ENCODE measurements at regions not wholly inside any gene's neighbourhood (a gene's known extent, or its start where the extent isn't known, plus 50 kb on each side); places are given as distances from the start of the nearest gene placed in this dataset.

GRCh38 chr18:7413906-7414305, 153.2 kb upstream of the PTPRM start:
- H3K4me1 Mint-ChIP-seq = no peaks in the 10 kb centered on the region
- CTCF ChIA-PET = no interaction called here

GRCh38 chr18:7414459-7414858, 152.7 kb upstream of the PTPRM start:
- ChIA-PET CTCF (no interaction called here), POLR2A (no interaction called here)
- Histone ChIP-seq H3K27me3 (ENCODE audit: insufficient read depth, low read length, poor library complexity, severe bottlenecking) (no peaks in the 10 kb centered on the region), H3K36me3 (ENCODE audit: insufficient read depth, low read length) (no peaks in the 10 kb centered on the region), H3K4me3 (ENCODE audit: low read length) (no peak overlapping the region), H3K9me3 (ENCODE audit: low read length) (no peaks in the 10 kb centered on the region), H3K27ac (ENCODE audit: low read depth, low read length) (no peak overlapping the region), H3K4me1 (ENCODE audit: insufficient read depth, low read length) (no peaks in the 10 kb centered on the region)
- H3K4me3 Mint-ChIP-seq = no peak overlapping the region
- no peaks in the 10 kb centered on the region for H3K36me3 Mint-ChIP-seq
- H3K9me3 Mint-ChIP-seq = peaks cover 2 to 29% (median 7%) of the 10 kb centered on the region in 5 donors
- no peak for DNase-seq
- H3K27ac Mint-ChIP-seq = no peak overlapping the region
- no peaks in the 10 kb centered on the region for H3K4me1 Mint-ChIP-seq
- no peaks in the 10 kb centered on the region for H3K27me3 Mint-ChIP-seq

More at GRCh38 chr18:7413906-7414305, 153.2 kb upstream of the PTPRM start:
- Mint-ChIP-seq H3K4me3 (no peak overlapping the region), H3K27ac (no peak overlapping the region), H3K9me3 (peaks cover 2 to 27% (median 7%) of the 10 kb centered on the region in 5 donors), H3K36me3 (no peaks in the 10 kb centered on the region), H3K27me3 (no peaks in the 10 kb centered on the region)
- POLR2A ChIA-PET = no interaction called here
- Histone ChIP-seq H3K9me3 (ENCODE audit: low read length) (no peaks in the 10 kb centered on the region), H3K27ac (ENCODE audit: low read depth, low read length) (no peak overlapping the region), H3K36me3 (ENCODE audit: insufficient read depth, low read length) (no peaks in the 10 kb centered on the region), H3K4me1 (ENCODE audit: insufficient read depth, low read length) (no peaks in the 10 kb centered on the region), H3K4me3 (ENCODE audit: low read length) (no peak overlapping the region), H3K27me3 (ENCODE audit: insufficient read depth, low read length, poor library complexity, severe bottlenecking) (no peaks in the 10 kb centered on the region)
- DNase-seq = no peak

- no peaks in the 10 kb centered on the region for H3K36me3 ChIP-seq (ENCODE audit: insufficient read depth, low read length)
- H3K27me3 ChIP-seq (ENCODE audit: insufficient read depth, low read length, poor library complexity, severe bottlenecking) = no peaks in the 10 kb centered on the region
- Mint-ChIP-seq H3K27me3 (no peaks in the 10 kb centered on the region), H3K36me3 (no peaks in the 10 kb centered on the region), H3K27ac (no peak overlapping the region), H3K9me3 (peaks cover 2 to 27% (median 7%) of the 10 kb centered on the region in 5 donors), H3K4me1 (no peaks in the 10 kb centered on the region), H3K4me3 (no peak overlapping the region)
- H3K4me3 ChIP-seq (ENCODE audit: low read length) = no peak overlapping the region
- DNase-seq = no peak
- H3K9me3 ChIP-seq (ENCODE audit: low read length) = no peaks in the 10 kb centered on the region
- ChIA-PET POLR2A (no interaction called here), CTCF (no interaction called here)
- H3K4me1 ChIP-seq (ENCODE audit: insufficient read depth, low read length) = no peaks in the 10 kb centered on the region
- no peak overlapping the region for H3K27ac ChIP-seq (ENCODE audit: low read depth, low read length)
These were observed 151.8 kb upstream of the PTPRM start for GRCh38 chr18:7415081-7415894.

- no peak overlapping the region for H3K27ac Mint-ChIP-seq
- H3K27me3 ChIP-seq (ENCODE audit: insufficient read depth, low read length, poor library complexity, severe bottlenecking) = no peaks in the 10 kb centered on the region
- POLR2A ChIA-PET = no interaction called here
These were observed 149.4 kb upstream of the PTPRM start for GRCh38 chr18:7417727-7418126.

GRCh38 chr18:7429831-7430230, 137.3 kb upstream of the PTPRM start:
- CTCF ChIA-PET = no interaction called here
- Histone ChIP-seq H3K9me3 (ENCODE audit: low read length) (no peaks in the 10 kb centered on the region), H3K36me3 (ENCODE audit: insufficient read depth, low read length) (no peaks in the 10 kb centered on the region), H3K4me3 (ENCODE audit: low read length) (no peak overlapping the region), H3K27ac (ENCODE audit: low read depth, low read length) (no peak overlapping the region), H3K27me3 (ENCODE audit: insufficient read depth, low read length, poor library complexity, severe bottlenecking) (no peaks in the 10 kb centered on the region), H3K4me1 (ENCODE audit: insufficient read depth, low read length) (no peaks in the 10 kb centered on the region)
- Mint-ChIP-seq H3K9me3 (peaks cover 0 to 10% (median 8%) of the 10 kb centered on the region in 5 donors), H3K4me3 (no peak overlapping the region), H3K36me3 (no peaks in the 10 kb centered on the region), H3K27me3 (no peaks in the 10 kb centered on the region), H3K4me1 (no peaks in the 10 kb centered on the region), H3K27ac (no peak overlapping the region)
- POLR2A ChIA-PET = no interaction called here
- no peak for DNase-seq

More at GRCh38 chr18:7417727-7418126, 149.4 kb upstream of the PTPRM start:
- no peaks in the 10 kb centered on the region for H3K36me3 ChIP-seq (ENCODE audit: insufficient read depth, low read length)
- no peak for DNase-seq
- Mint-ChIP-seq H3K36me3 (no peaks in the 10 kb centered on the region), H3K9me3 (peaks cover 2 to 21% (median 7%) of the 10 kb centered on the region in 5 donors), H3K4me1 (no peaks in the 10 kb centered on the region), H3K27me3 (no peaks in the 10 kb centered on the region), H3K4me3 (no peak overlapping the region)
- no peak overlapping the region for H3K4me3 ChIP-seq (ENCODE audit: low read length)
- H3K4me1 ChIP-seq (ENCODE audit: insufficient read depth, low read length) = no peaks in the 10 kb centered on the region
- H3K27ac ChIP-seq (ENCODE audit: low read depth, low read length) = no peak overlapping the region
- CTCF ChIA-PET = no interaction called here
- no peaks in the 10 kb centered on the region for H3K9me3 ChIP-seq (ENCODE audit: low read length)

GRCh38 chr18:7436166-7436565, 130.9 kb upstream of the PTPRM start:
- Mint-ChIP-seq H3K4me1 (no peaks in the 10 kb centered on the region), H3K36me3 (no peaks in the 10 kb centered on the region), H3K27ac (no peak overlapping the region), H3K9me3 (peaks cover 0 to 13% (median 3%) of the 10 kb centered on the region in 5 donors), H3K27me3 (no peaks in the 10 kb centered on the region), H3K4me3 (no peak overlapping the region)
- H3K36me3 ChIP-seq (ENCODE audit: insufficient read depth, low read length) = no peaks in the 10 kb centered on the region
- no peak overlapping the region for H3K4me3 ChIP-seq (ENCODE audit: low read length)
- CTCF ChIA-PET = no interaction called here
- DNase-seq = no peak
- POLR2A ChIA-PET = no interaction called here
- no peaks in the 10 kb centered on the region for H3K9me3 ChIP-seq (ENCODE audit: low read length)
- H3K27ac ChIP-seq (ENCODE audit: low read depth, low read length) = no peak overlapping the region
- H3K4me1 ChIP-seq (ENCODE audit: insufficient read depth, low read length) = no peaks in the 10 kb centered on the region
- no peaks in the 10 kb centered on the region for H3K27me3 ChIP-seq (ENCODE audit: insufficient read depth, low read length, poor library complexity, severe bottlenecking)

- H3K36me3 Mint-ChIP-seq = no peaks in the 10 kb centered on the region
- H3K4me3 ChIP-seq (ENCODE audit: low read length) = no peak overlapping the region
- DNase-seq = no peak
- no peaks in the 10 kb centered on the region for H3K27me3 ChIP-seq (ENCODE audit: insufficient read depth, low read length, poor library complexity, severe bottlenecking)
- ChIA-PET POLR2A (no interaction called here), CTCF (no interaction called here)
- no peaks in the 10 kb centered on the region for H3K9me3 ChIP-seq (ENCODE audit: low read length)
- no peaks in the 10 kb centered on the region for H3K4me1 Mint-ChIP-seq
- no peak overlapping the region for H3K27ac ChIP-seq (ENCODE audit: low read depth, low read length)
- no peak overlapping the region for H3K27ac Mint-ChIP-seq
- no peaks in the 10 kb centered on the region for H3K36me3 ChIP-seq (ENCODE audit: insufficient read depth, low read length)
- no peaks in the 10 kb centered on the region for H3K4me1 ChIP-seq (ENCODE audit: insufficient read depth, low read length)
- no peaks in the 10 kb centered on the region for H3K27me3 Mint-ChIP-seq
- peaks cover 0 to 11% (median 3%) of the 10 kb centered on the region in 5 donors for H3K9me3 Mint-ChIP-seq
- H3K4me3 Mint-ChIP-seq = no peak overlapping the region
These were observed 129.2 kb upstream of the PTPRM start for GRCh38 chr18:7437870-7438269.

- no peaks in the 10 kb centered on the region for H3K9me3 ChIP-seq (ENCODE audit: low read length)
- POLR2A ChIA-PET = no interaction called here
- Mint-ChIP-seq H3K4me3 (no peak overlapping the region), H3K27me3 (no peaks in the 10 kb centered on the region), H3K9me3 (peaks cover 0 to 11% (median 3%) of the 10 kb centered on the region in 5 donors), H3K4me1 (no peaks in the 10 kb centered on the region), H3K27ac (no peak overlapping the region), H3K36me3 (no peaks in the 10 kb centered on the region)
- no peaks in the 10 kb centered on the region for H3K4me1 ChIP-seq (ENCODE audit: insufficient read depth, low read length)
- no peaks in the 10 kb centered on the region for H3K27me3 ChIP-seq (ENCODE audit: insufficient read depth, low read length, poor library complexity, severe bottlenecking)
- no peaks in the 10 kb centered on the region for H3K36me3 ChIP-seq (ENCODE audit: insufficient read depth, low read length)
- no peak overlapping the region for H3K4me3 ChIP-seq (ENCODE audit: low read length)
- no peak for DNase-seq
- no peak overlapping the region for H3K27ac ChIP-seq (ENCODE audit: low read depth, low read length)
- CTCF ChIA-PET = no interaction called here
These were observed 128.5 kb upstream of the PTPRM start for GRCh38 chr18:7438646-7439045.
